ENCODE measurements at regions not wholly inside any gene's neighbourhood (a gene's known extent, or its start where the extent isn't known, plus 50 kb on each side); places are given as distances from the start of the nearest gene placed in this dataset.

- Histone ChIP-seq H3K79me2 (ENCODE audit: low read length) (no peaks in the 10 kb centered on the region), H4K20me1 (ENCODE audit: insufficient read depth, low read length) (no peaks in the 10 kb centered on the region), H3K9ac (ENCODE audit: low read length) (no peak overlapping the region), H3K27me3 (ENCODE audit: low read depth, low read length) (no peaks in the 10 kb centered on the region), H3K36me3 (replicated peaks; ENCODE audit: low read depth, low read length) (no peaks in the 10 kb centered on the region), H2AFZ (ENCODE audit: low read depth, low read length) (no peak overlapping the region), H3K4me3 (ENCODE audit: low read length) (no peak overlapping the region), H3K9me3 (ENCODE audit: insufficient read depth, low read length) (no peaks in the 10 kb centered on the region), H3K27ac (ENCODE audit: low read length) (no peak overlapping the region), H3K4me1 (ENCODE audit: low read length) (peaks cover 15% of the 10 kb centered on the region), H3K4me2 (ENCODE audit: low read length) (no peak overlapping the region)
- TF ChIP-seq, protein P1, sequence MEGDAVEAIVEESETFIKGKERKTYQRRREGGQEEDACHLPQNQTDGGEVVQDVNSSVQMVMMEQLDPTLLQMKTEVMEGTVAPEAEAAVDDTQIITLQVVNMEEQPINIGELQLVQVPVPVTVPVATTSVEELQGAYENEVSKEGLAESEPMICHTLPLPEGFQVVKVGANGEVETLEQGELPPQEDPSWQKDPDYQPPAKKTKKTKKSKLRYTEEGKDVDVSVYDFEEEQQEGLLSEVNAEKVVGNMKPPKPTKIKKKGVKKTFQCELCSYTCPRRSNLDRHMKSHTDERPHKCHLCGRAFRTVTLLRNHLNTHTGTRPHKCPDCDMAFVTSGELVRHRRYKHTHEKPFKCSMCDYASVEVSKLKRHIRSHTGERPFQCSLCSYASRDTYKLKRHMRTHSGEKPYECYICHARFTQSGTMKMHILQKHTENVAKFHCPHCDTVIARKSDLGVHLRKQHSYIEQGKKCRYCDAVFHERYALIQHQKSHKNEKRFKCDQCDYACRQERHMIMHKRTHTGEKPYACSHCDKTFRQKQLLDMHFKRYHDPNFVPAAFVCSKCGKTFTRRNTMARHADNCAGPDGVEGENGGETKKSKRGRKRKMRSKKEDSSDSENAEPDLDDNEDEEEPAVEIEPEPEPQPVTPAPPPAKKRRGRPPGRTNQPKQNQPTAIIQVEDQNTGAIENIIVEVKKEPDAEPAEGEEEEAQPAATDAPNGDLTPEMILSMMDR (IDR thresholded peaks at IDR 0.05; ENCODE audit: low read depth, low read length): no peak
- no peak for TF ChIP-seq EZH2phosphoT487 (IDR thresholded peaks at IDR 0.05; ENCODE audit: low read depth)
These were observed 542.1 kb downstream of the BNC2 start for GRCh38 chr9:16328349-16328748.

DNA sequence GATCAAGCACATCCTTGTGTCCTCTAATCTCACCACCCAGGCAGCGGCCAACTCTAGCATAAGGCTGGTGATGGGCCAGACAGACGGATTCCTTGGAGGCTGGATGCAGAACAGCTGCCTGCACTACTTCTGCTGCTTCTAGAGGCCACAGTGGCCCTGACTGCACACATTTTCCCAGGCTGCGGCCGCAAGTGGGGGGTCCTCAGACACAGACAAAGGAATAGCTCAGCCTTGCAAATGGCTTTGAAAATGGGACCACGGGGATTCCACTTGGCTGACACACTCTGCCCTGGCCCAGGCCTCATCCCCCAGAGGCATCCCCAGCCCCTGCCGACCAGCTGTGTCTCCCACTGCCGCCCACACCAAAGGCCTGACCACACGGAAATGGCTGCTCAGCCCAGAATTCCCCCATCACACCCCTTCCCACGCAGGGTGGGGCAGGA lies 540.8 kb downstream of the BNC2 start:
- no peaks in the 10 kb centered on the region for H3K79me2 ChIP-seq (ENCODE audit: low read length)
- TF ChIP-seq, protein P1 (IDR thresholded peaks at IDR 0.05; ENCODE audit: low read depth, low read length): no peak
- TF ChIP-seq EZH2phosphoT487 (IDR thresholded peaks at IDR 0.05; ENCODE audit: low read depth): no peak
- no peak overlapping the region for H3K9ac ChIP-seq (ENCODE audit: low read length)
- H2AFZ ChIP-seq (ENCODE audit: low read depth, low read length): no peak overlapping the region
- H3K36me3 ChIP-seq (replicated peaks; ENCODE audit: low read depth, low read length): no peaks in the 10 kb centered on the region
- H3K4me3 ChIP-seq (ENCODE audit: low read length): no peak overlapping the region
- no peak overlapping the region for H3K27ac ChIP-seq (ENCODE audit: low read length)
- no peak overlapping the region for H3K4me2 ChIP-seq (ENCODE audit: low read length)
- no peaks in the 10 kb centered on the region for H4K20me1 ChIP-seq (ENCODE audit: insufficient read depth, low read length)
- peaks cover 15% of the 10 kb centered on the region for H3K4me1 ChIP-seq (ENCODE audit: low read length)
- no peaks in the 10 kb centered on the region for H3K9me3 ChIP-seq (ENCODE audit: insufficient read depth, low read length)
- H3K27me3 ChIP-seq (ENCODE audit: low read depth, low read length): no peaks in the 10 kb centered on the region

- Histone ChIP-seq H3K27ac (ENCODE audit: low read length) (no peak overlapping the region), H2AFZ (ENCODE audit: low read depth, low read length) (no peak overlapping the region), H3K4me2 (ENCODE audit: low read length) (no peak overlapping the region), H3K9me3 (ENCODE audit: insufficient read depth, low read length) (no peaks in the 10 kb centered on the region), H3K79me2 (ENCODE audit: low read length) (no peaks in the 10 kb centered on the region), H3K4me1 (ENCODE audit: low read length) (peaks cover 15% of the 10 kb centered on the region), H3K9ac (ENCODE audit: low read length) (no peak overlapping the region), H4K20me1 (ENCODE audit: insufficient read depth, low read length) (no peaks in the 10 kb centered on the region), H3K27me3 (ENCODE audit: low read depth, low read length) (no peaks in the 10 kb centered on the region), H3K36me3 (replicated peaks; ENCODE audit: low read depth, low read length) (no peaks in the 10 kb centered on the region), H3K4me3 (ENCODE audit: low read length) (no peak overlapping the region)
- TF ChIP-seq, protein P1 (IDR thresholded peaks at IDR 0.05; ENCODE audit: low read depth, low read length): no peak
- no peak for TF ChIP-seq EZH2phosphoT487 (IDR thresholded peaks at IDR 0.05; ENCODE audit: low read depth)
These were observed 539.4 kb downstream of the BNC2 start for GRCh38 chr9:16331031-16331430.

- Histone ChIP-seq H3K36me3 (replicated peaks; ENCODE audit: low read depth, low read length) (no peaks in the 10 kb centered on the region), H3K27ac (ENCODE audit: low read length) (no peak overlapping the region), H3K9ac (ENCODE audit: low read length) (no peak overlapping the region), H3K4me2 (ENCODE audit: low read length) (peak overlapping the region; percentile 16; the same call in 1 of the 2 replicates), H2AFZ (ENCODE audit: low read depth, low read length) (no peak overlapping the region), H3K27me3 (ENCODE audit: low read depth, low read length) (no peaks in the 10 kb centered on the region), H3K9me3 (ENCODE audit: insufficient read depth, low read length) (no peaks in the 10 kb centered on the region), H3K79me2 (ENCODE audit: low read length) (no peaks in the 10 kb centered on the region), H3K4me1 (ENCODE audit: low read length) (peaks cover 15% of the 10 kb centered on the region), H3K4me3 (ENCODE audit: low read length) (no peak overlapping the region), H4K20me1 (ENCODE audit: insufficient read depth, low read length) (no peaks in the 10 kb centered on the region)
- TF ChIP-seq EZH2phosphoT487 (IDR thresholded peaks at IDR 0.05; ENCODE audit: low read depth): no peak
- TF ChIP-seq, protein P1 (IDR thresholded peaks at IDR 0.05; ENCODE audit: low read depth, low read length): no peak
These were observed 538.9 kb downstream of the BNC2 start for GRCh38 chr9:16331527-16331926.

Data from OCI-LY3 (cell line).